Islet precursor cell (in vitro differentiated cells): ENCODE measurements at regions not wholly inside any gene's neighbourhood (a gene's known extent, or its start where the extent isn't known, plus 50 kb on each side); places are given as distances from the start of the nearest gene placed in this dataset.

Experiments
- DNase-seq: peaks from one replicate; pipeline ENCODE4 v3.0.0-alpha.2; 2018

DNA sequence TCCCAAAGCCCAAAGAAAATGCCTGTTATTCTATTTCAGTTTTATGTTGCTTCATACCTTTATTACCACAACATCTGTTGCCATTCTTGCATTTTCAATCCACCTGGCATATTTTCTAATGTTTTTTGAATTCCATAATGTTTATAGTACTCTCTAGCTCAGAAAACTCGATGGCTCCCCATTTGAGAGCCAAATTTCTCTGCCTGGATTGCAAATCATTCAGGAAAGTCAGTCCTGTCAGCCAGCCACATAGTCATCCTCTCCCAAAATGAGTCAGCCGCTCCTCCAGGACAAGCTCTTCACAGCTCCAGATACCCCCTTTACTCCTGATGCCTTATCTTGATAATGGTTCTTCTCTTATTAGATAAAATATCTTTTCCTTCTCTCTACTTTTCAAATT, 78.2 kb upstream of the ADCY2 start:
- no peak for DNase-seq

DNA sequence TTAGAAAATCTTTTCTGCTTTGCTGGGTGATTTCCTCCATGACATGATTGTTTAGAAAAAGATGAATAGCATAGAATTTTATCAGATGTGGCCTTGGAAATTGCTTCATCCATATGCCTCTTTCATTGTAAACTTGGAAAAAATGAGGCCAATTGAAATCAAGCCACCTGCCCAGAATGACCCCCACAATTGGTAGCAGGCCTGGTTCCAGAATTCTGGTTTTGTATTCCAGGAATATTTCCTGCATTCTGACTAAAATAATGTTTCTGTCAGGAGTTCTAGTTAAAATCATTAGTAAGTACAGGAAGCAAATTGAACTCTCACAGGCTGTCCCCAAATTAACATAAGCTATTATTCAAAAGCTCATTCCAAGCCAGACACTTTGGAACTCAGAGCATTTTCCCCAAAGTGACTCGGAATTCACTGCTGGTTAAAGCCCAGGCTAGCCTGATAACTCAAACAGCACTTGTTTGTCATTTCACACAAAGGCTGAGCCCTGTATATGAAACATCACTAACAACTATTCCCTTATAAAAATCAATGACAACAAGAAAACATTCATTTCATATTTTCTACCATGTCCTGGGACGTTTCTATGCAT, 75.1 kb upstream of the ADCY2 start:
- no peak for DNase-seq

DNA sequence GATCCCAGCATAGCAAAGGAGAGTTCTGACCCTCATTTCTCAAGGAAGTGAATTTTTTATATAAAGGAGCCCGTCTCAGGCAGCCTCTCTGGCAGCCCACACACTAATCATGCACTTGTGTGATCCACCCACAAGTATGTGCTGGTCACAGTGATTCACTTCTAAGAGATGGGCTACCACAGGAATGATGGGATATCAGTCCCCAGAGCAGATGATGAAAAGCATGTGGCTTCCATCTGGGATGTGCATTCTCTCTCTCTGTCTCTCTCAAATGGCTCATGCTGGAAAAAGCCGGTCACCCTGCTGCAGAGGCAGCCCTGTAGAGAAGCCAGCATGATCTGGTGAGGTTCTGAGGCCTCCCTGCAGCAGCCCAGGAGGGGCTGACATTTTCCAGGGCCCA, 74.2 kb upstream of the ADCY2 start:
- peak; percentile 87 for DNase-seq

DNA sequence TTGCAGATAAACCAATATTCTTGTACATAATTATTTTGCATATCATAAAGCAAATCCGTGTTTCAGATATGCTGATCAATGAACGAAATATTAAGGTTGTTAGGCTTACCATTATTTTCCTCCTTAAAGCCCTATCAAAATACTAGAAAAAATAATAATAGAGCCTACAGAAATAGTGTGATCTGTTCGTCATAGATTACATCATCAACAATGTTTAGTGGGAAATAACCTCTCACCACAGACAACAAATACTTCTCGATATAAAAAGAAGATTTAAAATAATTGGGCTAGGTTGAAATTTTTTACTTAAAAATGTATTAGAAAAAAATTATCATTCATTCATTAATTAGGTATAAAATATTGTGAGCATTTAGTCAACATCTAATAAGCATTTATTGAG, 71.0 kb upstream of the ADCY2 start:
- DNase-seq: no peak

DNA sequence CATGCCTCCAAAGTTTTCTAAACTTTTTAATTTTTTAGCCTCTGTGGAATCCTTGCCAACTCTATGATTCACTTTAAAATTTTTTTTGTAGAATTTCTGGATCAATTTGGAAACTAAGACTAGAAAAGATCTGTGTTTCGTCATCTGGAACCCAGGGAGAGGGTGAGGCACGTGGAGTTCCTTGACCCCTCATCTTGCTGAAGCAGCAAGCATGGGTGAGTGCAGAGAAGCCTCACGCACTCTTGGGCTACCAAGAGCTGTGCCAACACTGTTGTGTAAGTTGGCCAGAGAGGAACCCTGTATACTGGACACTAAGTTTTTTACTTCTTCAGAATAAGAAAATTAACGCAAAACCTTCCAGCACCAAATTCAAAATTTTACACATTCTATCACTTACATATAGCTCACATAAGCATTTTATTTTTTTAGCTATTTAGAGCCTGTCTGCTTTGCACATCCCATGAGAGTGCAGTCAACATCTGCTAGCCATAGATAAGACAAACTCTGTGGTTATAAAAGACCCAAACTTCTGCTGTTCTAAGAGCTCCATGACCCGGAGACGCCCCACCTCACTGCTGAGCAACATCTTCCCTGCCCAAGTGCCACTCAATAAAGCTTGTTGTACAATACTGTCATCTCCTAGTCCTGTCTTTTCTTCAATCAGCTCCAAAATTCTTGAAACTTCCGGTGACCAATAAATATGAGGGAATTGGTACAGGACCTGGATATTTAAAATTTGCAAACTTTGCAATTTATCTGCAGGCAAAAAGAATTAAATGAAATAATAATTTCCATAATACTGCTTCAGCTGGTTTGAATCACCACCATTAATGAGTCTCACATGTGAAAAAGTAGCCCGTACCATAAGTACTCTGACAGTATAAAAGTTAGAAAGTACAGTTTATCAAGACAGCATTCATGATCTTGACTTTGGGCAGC, 69.7 kb upstream of the ADCY2 start:
- no peak for DNase-seq

DNA sequence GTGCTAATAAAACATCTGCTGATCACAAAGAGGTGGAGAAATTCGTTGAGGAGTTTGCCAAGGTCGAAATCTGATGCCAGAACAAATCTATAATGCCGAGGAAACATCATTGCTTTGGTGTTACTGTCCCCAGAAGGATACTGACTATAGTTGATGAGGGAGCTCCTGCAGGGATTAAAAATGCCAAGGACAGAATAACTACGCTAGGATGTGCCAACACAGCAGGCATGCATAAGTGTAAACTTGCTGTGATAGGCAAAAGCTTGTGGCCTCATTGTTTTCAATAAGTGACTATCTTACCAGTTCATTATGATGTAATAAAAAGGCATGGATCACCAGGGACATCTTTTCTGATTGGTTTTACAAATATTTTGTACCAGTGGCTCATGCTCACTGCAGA, 66.8 kb upstream of the ADCY2 start:
- DNase-seq: no peak

DNA sequence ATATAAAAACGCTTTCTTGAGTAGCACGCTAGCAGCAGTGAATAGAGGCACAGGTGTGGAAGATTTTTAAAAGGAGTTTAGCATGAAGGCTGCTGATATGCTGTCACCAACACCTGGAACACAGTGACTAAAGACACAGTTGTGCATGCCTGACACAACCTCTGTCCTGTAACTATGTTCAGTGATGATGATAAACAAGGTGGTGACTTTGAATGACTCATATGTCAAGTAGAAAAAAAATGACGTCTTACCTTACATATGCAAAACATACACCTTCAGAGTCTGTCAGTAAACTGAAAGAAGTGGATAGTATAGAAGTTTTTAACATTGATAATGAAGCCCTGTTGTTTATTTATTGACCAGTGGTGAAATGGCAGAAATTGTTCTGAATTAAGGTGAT, 66.2 kb upstream of the ADCY2 start:
- DNase-seq: no peak

DNA sequence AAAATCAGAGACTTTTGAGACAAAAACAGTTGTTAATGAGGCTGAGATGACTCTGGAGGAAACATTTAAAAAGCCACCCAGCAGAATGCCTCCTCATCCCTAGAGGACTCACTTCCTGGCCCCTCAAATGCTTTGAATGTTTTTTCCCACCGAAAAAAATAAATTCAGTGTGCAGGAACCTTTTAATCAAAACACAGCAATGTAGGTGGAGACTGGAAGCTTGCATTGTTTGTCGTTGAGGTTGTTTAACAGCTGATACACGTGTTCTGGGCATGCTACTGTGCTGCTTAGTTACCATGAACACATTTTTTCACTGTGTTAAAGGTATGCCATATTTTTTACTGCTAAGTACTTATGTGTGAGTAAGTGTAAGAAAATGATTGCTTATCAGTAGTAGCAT, 65.7 kb upstream of the ADCY2 start:
- no peak for DNase-seq

DNA sequence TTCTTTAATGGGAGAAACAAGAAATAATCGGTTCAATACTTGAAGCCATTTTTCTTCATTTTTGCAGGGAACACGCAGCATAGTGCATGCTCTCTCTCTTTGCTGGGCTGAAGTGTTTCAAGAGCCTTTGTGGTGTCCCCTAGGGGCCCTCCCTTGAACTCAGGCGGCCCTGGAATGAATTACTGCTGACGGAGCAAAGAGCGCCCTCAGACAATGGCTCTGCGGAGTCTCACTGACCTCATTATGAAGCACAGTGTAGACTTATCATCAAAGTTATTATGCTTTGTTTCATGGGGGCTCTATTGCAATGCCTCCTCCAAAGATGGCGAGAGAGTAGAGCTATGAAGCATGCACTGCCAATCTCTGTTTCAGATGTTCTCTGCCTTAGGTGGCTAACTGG, 64.8 kb upstream of the ADCY2 start:
- DNase-seq: no peak
